HCEC 1CT (cell line): ENCODE measurements at regions not wholly inside any gene's neighbourhood (a gene's known extent, or its start where the extent isn't known, plus 50 kb on each side); places are given as distances from the start of the nearest gene placed in this dataset.

Source experiments
- DNase-seq: peaks from one replicate; pipeline ENCODE4 v3.0.0-alpha.2; 2017

- no peak for DNase-seq
Measured at GRCh38 chr2:105649534-105649933, 95.2 kb upstream of the NCK2 start.

- no peak for DNase-seq
Measured at GRCh38 chr2:105647731-105648130, 97.0 kb upstream of the NCK2 start.

- DNase-seq: no peak
Measured at GRCh38 chr2:105646774-105647076, 98.0 kb upstream of the NCK2 start.

GRCh38 chr2:105645938-105646773 lies 98.6 kb upstream of the NCK2 start:
- no peak for DNase-seq

- no peak for DNase-seq
Measured at GRCh38 chr2:105645031-105645937, 99.4 kb upstream of the NCK2 start.

- no peak for DNase-seq
Measured at GRCh38 chr2:105644174-105644980, 100.3 kb upstream of the NCK2 start.

GRCh38 chr2:105643405-105644173 lies 101.1 kb upstream of the NCK2 start:
- no peak for DNase-seq

- no peak for DNase-seq
Measured at GRCh38 chr2:105641389-105641811, 103.3 kb upstream of the NCK2 start.

GRCh38 chr2:105640246-105640645 lies 104.5 kb upstream of the NCK2 start:
- no peak for DNase-seq

- DNase-seq: no peak
Measured at GRCh38 chr2:105636109-105636740, 108.5 kb upstream of the NCK2 start.

- DNase-seq: no peak
Measured at GRCh38 chr2:105635564-105635963, 109.1 kb upstream of the NCK2 start.

GRCh38 chr2:105634198-105634597 lies 110.5 kb upstream of the NCK2 start:
- no peak for DNase-seq

GRCh38 chr2:105631922-105632321 lies 112.8 kb upstream of the NCK2 start:
- DNase-seq: no peak

- no peak for DNase-seq
Measured at GRCh38 chr2:105631011-105631410, 113.7 kb upstream of the NCK2 start.

GRCh38 chr2:105629634-105630033 lies 115.1 kb upstream of the NCK2 start:
- no peak for DNase-seq

GRCh38 chr2:105627534-105627933 lies 117.2 kb upstream of the NCK2 start:
- DNase-seq: no peak

- no peak for DNase-seq
Measured at GRCh38 chr2:105626966-105627340, 117.8 kb upstream of the NCK2 start.

GRCh38 chr2:105626212-105626965 lies 118.3 kb upstream of the NCK2 start:
- no peak for DNase-seq

- no peak for DNase-seq
Measured at GRCh38 chr2:105625632-105626031, 119.1 kb upstream of the NCK2 start.

GRCh38 chr2:105621038-105621437 lies 123.7 kb upstream of the NCK2 start:
- no peak for DNase-seq

- DNase-seq: no peak
Measured at GRCh38 chr2:105618351-105618659, 126.4 kb upstream of the NCK2 start.
